ENCODE measurements at regions not wholly inside any gene's neighbourhood (a gene's known extent, or its start where the extent isn't known, plus 50 kb on each side); places are given as distances from the start of the nearest gene placed in this dataset.

GRCh38 chr4:177952723-177953122 lies 510.5 kb upstream of the AGA start:
- TF ChIP-seq CTCF (IDR thresholded peaks at IDR 0.05) (no peak), POLR2A (IDR thresholded peaks at IDR 0.05) (no peak), POLR2AphosphoS5 (IDR thresholded peaks at IDR 0.05; ENCODE audit: insufficient read depth in 1 of 2, low read depth in 1 of 2) (no peak)

Data from vagina (tissue), 2 donors.